ENCODE measurements at regions not wholly inside any gene's neighbourhood (a gene's known extent, or its start where the extent isn't known, plus 50 kb on each side); places are given as distances from the start of the nearest gene placed in this dataset.

GRCh38 chr4:108393890-108394472, 225.2 kb upstream of the LEF1 start:
- no peak overlapping the region for H3K4me2 ChIP-seq
- H2AFZ ChIP-seq (ENCODE audit: low read depth): no peak overlapping the region
- no peaks in the 10 kb centered on the region for H3K9me3 ChIP-seq
- peaks cover 10% of the 10 kb centered on the region; the same call in 1 of the 2 replicates for H3K27me3 ChIP-seq (ENCODE audit: insufficient read depth)
- TF ChIP-seq ELF1 (IDR thresholded peaks at IDR 0.05): no peak
- TF ChIP-seq GABPA (IDR thresholded peaks at IDR 0.05; ENCODE audit: low read depth): no peak
- no peak for TF ChIP-seq ZBTB33 (IDR thresholded peaks at IDR 0.05; ENCODE audit: borderline replicate concordance, low read depth)
- no peak for TF ChIP-seq MAX (IDR thresholded peaks at IDR 0.05; ENCODE audit: low read depth)
- no peak for TF ChIP-seq TEAD4 (IDR thresholded peaks at IDR 0.05; ENCODE audit: borderline replicate concordance, insufficient read depth)
- TF ChIP-seq RFX5 (IDR thresholded peaks at IDR 0.05; ENCODE audit: low read length): no peak
- no peaks in the 10 kb centered on the region for H3F3A ChIP-seq (replicated peaks; ENCODE audit: insufficient read depth)
- ChIA-PET CTCF (no interaction called here), POLR2A (no interaction called here)
- no peak overlapping the region for H3K27ac ChIP-seq (ENCODE audit: low read depth in 2 of 2, low read length in 1 of 2)
- H3K4me1 ChIP-seq (ENCODE audit: control insufficient read depth in 1 of 2, insufficient read depth in 2 of 2, low read depth in 1 of 2, low read length in 1 of 2): no peaks in the 10 kb centered on the region
- no peak for DNase-seq
- H3K79me2 ChIP-seq (ENCODE audit: insufficient read depth): no peaks in the 10 kb centered on the region
- no peaks in the 10 kb centered on the region for H3K36me3 ChIP-seq (replicated peaks in 1 of 2; ENCODE audit: control insufficient read depth in 1 of 2, insufficient read depth in 2 of 2, low read length in 1 of 2)
- no peaks in the 10 kb centered on the region for H3K9me2 ChIP-seq
- H3K9ac ChIP-seq: no peak overlapping the region
- H3K4me3 ChIP-seq (ENCODE audit: low read depth in 2 of 2, low read length in 1 of 2): no peak overlapping the region
- no peaks in the 10 kb centered on the region for H4K20me1 ChIP-seq (ENCODE audit: insufficient read depth)
- WGBS (ENCODE audit: low lambda C conversion rate): 50% methylated on average over 1 of the region's 1 CpG

GRCh38 chr4:108391701-108392455, 223.1 kb upstream of the LEF1 start:
- Histone ChIP-seq H3K79me2 (ENCODE audit: insufficient read depth) (no peaks in the 10 kb centered on the region), H4K20me1 (ENCODE audit: insufficient read depth) (no peaks in the 10 kb centered on the region), H3K9me3 (no peaks in the 10 kb centered on the region), H3K27me3 (ENCODE audit: insufficient read depth) (peaks cover 10% of the 10 kb centered on the region; the same call in 1 of the 2 replicates), H3K4me1 (ENCODE audit: control insufficient read depth in 1 of 2, insufficient read depth in 2 of 2, low read depth in 1 of 2, low read length in 1 of 2) (no peaks in the 10 kb centered on the region), H3K27ac (ENCODE audit: low read depth in 2 of 2, low read length in 1 of 2) (no peak overlapping the region), H3F3A (replicated peaks; ENCODE audit: insufficient read depth) (no peaks in the 10 kb centered on the region), H3K9ac (no peak overlapping the region), H3K9me2 (no peaks in the 10 kb centered on the region), H3K36me3 (replicated peaks in 1 of 2; ENCODE audit: control insufficient read depth in 1 of 2, insufficient read depth in 2 of 2, low read length in 1 of 2) (no peaks in the 10 kb centered on the region), H3K4me3 (ENCODE audit: low read depth in 2 of 2, low read length in 1 of 2) (no peak overlapping the region), H2AFZ (ENCODE audit: low read depth) (no peak overlapping the region), H3K4me2 (no peak overlapping the region)
- 3% methylated on average over 3 of the region's 3 CpGs for WGBS (ENCODE audit: low lambda C conversion rate)
- CTCF ChIA-PET: no interaction called here
- POLR2A ChIA-PET: no interaction called here
- no peak for DNase-seq
- TF ChIP-seq ZBTB33 (IDR thresholded peaks at IDR 0.05; ENCODE audit: borderline replicate concordance, low read depth) (no peak), GATA2 (CRISPR knock-in tag; IDR thresholded peaks at IDR 0.05) (no peak), SMC3 (IDR thresholded peaks at IDR 0.05; ENCODE audit: low read depth, low read length) (no peak), JUND (IDR thresholded peaks at IDR 0.05) (no peak), FOXJ3 (CRISPR knock-in tag; IDR thresholded peaks at IDR 0.05) (no peak), EZH2phosphoT487 (IDR thresholded peaks at IDR 0.05; ENCODE audit: borderline replicate concordance, low read depth) (no peak), PBX3 (IDR thresholded peaks at IDR 0.05) (no peak), USF1 (IDR thresholded peaks at IDR 0.05; ENCODE audit: borderline replicate concordance, low read depth) (no peak), RCOR1 (IDR thresholded peaks at IDR 0.05; ENCODE audit: low read length) (no peak), REST (IDR thresholded peaks at IDR 0.05; ENCODE audit: low read depth, low read length) (no peak), TEAD4 (IDR thresholded peaks at IDR 0.05; ENCODE audit: borderline replicate concordance, insufficient read depth) (no peak), ELF1 (IDR thresholded peaks at IDR 0.05) (no peak), RAD21 (IDR thresholded peaks at IDR 0.05; ENCODE audit: low read length) (no peak)
